H1 (cell line): ENCODE measurements at regions not wholly inside any gene's neighbourhood (a gene's known extent, or its start where the extent isn't known, plus 50 kb on each side); places are given as distances from the start of the nearest gene placed in this dataset.

ENCODE experiments used
- CTCF ChIA-PET: fragments of 300-600 bp; sonication (Branson Sonifier 250); formaldehyde crosslinking; loops from one replicate; lab custom pipeline; 2021; ENCODE audit not compliant: partially characterized antibody; lab: Charles Lee
- POLR2A ChIA-PET: fragments of 300-600 bp; sonication (Branson Sonifier 250); formaldehyde crosslinking; loops from one replicate; lab custom pipeline; 2021; ENCODE audit warnings: inconsistent platforms; ENCODE audit not compliant: partially characterized antibody; lab: Charles Lee
- DNase-seq, 2 experiments: peaks; one replicate each; pipeline versions ENCODE4 v3.0.0 to v3.0.0-alpha.2; 2010 to 2022; ENCODE audit warnings: low spot score in 2 of 2, low read depth in 1 of 2, mixed read lengths in 1 of 2
- FAIRE-seq: peaks from 2 replicates; lab custom pipeline; 2011; peaks lifted over from hg19 to GRCh38; lab: Jason Lieb, UNC
- H2AFZ ChIP-seq: 2 replicates; pipeline ENCODE4 v1.8.1; 2012; ENCODE audit warnings: low read length, inconsistent platforms
- H2AK5ac ChIP-seq: 2 replicates; pipeline ENCODE4 v1.6.1; 2013; ENCODE audit warnings: low read depth, low read length
- H2BK120ac ChIP-seq: replicated peaks from 2 replicates; pipeline ENCODE3; 2013; ENCODE audit warnings: low read depth, low read length, inconsistent platforms
- H2BK12ac ChIP-seq: 2 replicates; pipeline ENCODE4 v1.6.1; 2013; ENCODE audit warnings: low read depth, low read length
- H2BK15ac ChIP-seq: 2 replicates; pipeline ENCODE4 v1.6.1; 2013; ENCODE audit warnings: low read length
- H2BK20ac ChIP-seq: 2 replicates; pipeline ENCODE4 v1.6.1; 2013; ENCODE audit warnings: low read length
- H2BK5ac ChIP-seq: 2 replicates; pipeline ENCODE4 v1.6.1; 2013; ENCODE audit warnings: low read depth, low read length
- H3K14ac ChIP-seq: 2 replicates; pipeline ENCODE4 v1.6.1; 2013; ENCODE audit warnings: inconsistent platforms; ENCODE audit not compliant: insufficient read length
- H3K18ac ChIP-seq: 2 replicates; pipeline ENCODE4 v1.6.1; 2013; ENCODE audit warnings: low read length; ENCODE audit errors: extremely low read depth
- H3K23ac ChIP-seq: 2 replicates; pipeline ENCODE4 v1.6.1; 2013; ENCODE audit warnings: inconsistent platforms; ENCODE audit not compliant: insufficient read length
- H3K23me2 ChIP-seq: 2 replicates; pipeline ENCODE4 v1.6.1; 2013; ENCODE audit warnings: low read depth, low read length
- H3K27ac ChIP-seq: 2 replicates; pipeline ENCODE4 v1.6.1; 2011; ENCODE audit warnings: low read depth, low read length, inconsistent platforms
- H3K27me3 ChIP-seq, 4 experiments: replicated peaks in 1 of 4; 1 replicate in 1 of 4; 2 replicates in 3 of 4; pipeline versions ENCODE4 v1.6.1 to v1.8.1; 2011 to 2013; ENCODE audit warnings: low read length in 3 of 4, mild to moderate bottlenecking in 3 of 4, inconsistent platforms in 2 of 4, mixed read lengths in 2 of 4, moderate library complexity in 1 of 4; ENCODE audit not compliant: control insufficient read depth in 3 of 4, insufficient read depth in 3 of 4; ENCODE audit errors: extremely low read depth in 1 of 4
- H3K36me3 ChIP-seq, 4 experiments: 2 replicates each; pipeline versions ENCODE4 v1.6.1 to v1.8.1; 2011 to 2013; ENCODE audit warnings: mild to moderate bottlenecking in 4 of 4, low read length in 3 of 4, moderate library complexity in 2 of 4, control low read depth in 1 of 4, inconsistent platforms in 1 of 4; ENCODE audit not compliant: insufficient read depth in 4 of 4, control insufficient read depth in 2 of 4
- H3K4ac ChIP-seq: replicated peaks from 2 replicates; pipeline ENCODE3; 2013; ENCODE audit warnings: low read length, low read depth, mixed read lengths, inconsistent platforms; ENCODE audit not compliant: insufficient read length
- H3K4me1 ChIP-seq, 4 experiments: replicated peaks in 1 of 4; 1 replicate in 1 of 4; 2 replicates in 3 of 4; pipeline versions ENCODE4 v1.6.1 to v1.8.1; 2011 to 2013; ENCODE audit warnings: low read length in 3 of 4, inconsistent platforms in 2 of 4, mixed read lengths in 1 of 4; ENCODE audit not compliant: insufficient read depth in 4 of 4, control insufficient read depth in 3 of 4
- H3K4me2 ChIP-seq, 2 experiments: 2 replicates each; pipeline versions ENCODE4 v1.6.1 to v1.8.1; 2011 to 2013; ENCODE audit warnings: low read depth in 2 of 2, low read length in 2 of 2, control low read depth in 1 of 2, inconsistent platforms in 1 of 2, mild to moderate bottlenecking in 1 of 2; ENCODE audit not compliant: insufficient read depth in 1 of 2
- H3K4me3 ChIP-seq, 4 experiments: fragments of 200-600, 300-600 bp in 1 of 4; sonication (generic), shearing (Covaris generic), sonication (Bioruptor Twin) in 1 of 4; 2 replicates each; pipeline versions ENCODE4 v1.5.1 to v1.8.1; 2011 to 2016; ENCODE audit warnings: low read length in 4 of 4, low read depth in 3 of 4, control low read depth in 2 of 4, inconsistent platforms in 2 of 4, mild to moderate bottlenecking in 2 of 4, mixed read lengths in 1 of 4, moderate library complexity in 1 of 4; ENCODE audit not compliant: insufficient read depth in 2 of 4; ENCODE audit errors: extremely low read depth in 1 of 4
- H3K56ac ChIP-seq: replicated peaks from 2 replicates; pipeline ENCODE3; 2013; ENCODE audit warnings: low read depth, mild to moderate bottlenecking, mixed read lengths, low read length, inconsistent platforms; ENCODE audit not compliant: insufficient read length
- H3K79me1 ChIP-seq: 2 replicates; pipeline ENCODE4 v1.6.1; 2013; ENCODE audit warnings: low read depth, low read length, control low read depth
- H3K79me2 ChIP-seq, 2 experiments: 2 replicates each; pipeline versions ENCODE4 v1.6.1 to v1.8.1; 2012 to 2013; ENCODE audit warnings: low read length in 2 of 2, mild to moderate bottlenecking in 2 of 2, inconsistent platforms in 1 of 2; ENCODE audit not compliant: insufficient read depth in 2 of 2, control insufficient read depth in 1 of 2
- H3K9ac ChIP-seq, 4 experiments: replicated peaks in 1 of 4; 1 replicate in 1 of 4; 2 replicates in 3 of 4; pipeline versions ENCODE4 v1.6.1 to v1.8.1; 2011 to 2013; ENCODE audit warnings: low read depth in 3 of 4, low read length in 3 of 4, control low read depth in 2 of 4, mild to moderate bottlenecking in 2 of 4, moderate library complexity in 2 of 4, inconsistent platforms in 1 of 4; ENCODE audit errors: extremely low read depth in 1 of 4
- H3K9me3 ChIP-seq, 2 experiments: 2 replicates each; pipeline versions ENCODE4 v1.6.1 to v1.8.1; 2012 to 2013; ENCODE audit warnings: mild to moderate bottlenecking in 2 of 2, moderate library complexity in 2 of 2, control low read depth in 1 of 2, inconsistent platforms in 1 of 2, low read depth in 1 of 2, low read length in 1 of 2, mixed read lengths in 1 of 2; ENCODE audit not compliant: insufficient read depth in 2 of 2
- H4K20me1 ChIP-seq, 2 experiments: replicated peaks in 1 of 2; 2 replicates each; pipeline versions ENCODE3 to v1.8.1; 2011 to 2013; ENCODE audit warnings: inconsistent platforms in 2 of 2, low read length in 2 of 2, mild to moderate bottlenecking in 1 of 2; ENCODE audit not compliant: insufficient read depth in 2 of 2, control insufficient read depth in 1 of 2
- H4K5ac ChIP-seq: 2 replicates; pipeline ENCODE4 v1.6.1; 2013; ENCODE audit warnings: low read length, low read depth, mixed read lengths, inconsistent platforms; ENCODE audit not compliant: insufficient read length
- H4K8ac ChIP-seq: 2 replicates; pipeline ENCODE4 v1.8.0; 2013; ENCODE audit warnings: mild to moderate bottlenecking, moderate library complexity, low read length, inconsistent platforms; ENCODE audit not compliant: insufficient read depth; ENCODE audit errors: extremely low read depth
- H4K91ac ChIP-seq: replicated peaks from 2 replicates; pipeline ENCODE3; 2013; ENCODE audit warnings: low read length, mixed read lengths, inconsistent platforms; ENCODE audit not compliant: insufficient read length
- ASH2L ChIP-seq: fragments of 200-600, 300-600 bp; sonication (generic); IDR thresholded peaks from one replicate; pipeline ENCODE4 v1.7.1; 2017; ENCODE audit warnings: low read length
- CEBPB ChIP-seq: IDR thresholded peaks from 2 replicates; pipeline ENCODE4 v1.6.1; 2012; ENCODE audit warnings: low read depth, low read length
- CHD1 ChIP-seq: IDR thresholded peaks from 2 replicates; pipeline ENCODE4 v1.6.1; 2012; ENCODE audit warnings: low read depth, low read length, improper control_type of control experiment
- JUN ChIP-seq: IDR thresholded peaks from 2 replicates; pipeline ENCODE4 v1.6.1; 2011; ENCODE audit warnings: low read depth, mild to moderate bottlenecking, improper control_type of control experiment, low read length
- KDM4A ChIP-seq: IDR thresholded peaks from one replicate; pipeline ENCODE4 v1.7.1; 2012; ENCODE audit warnings: low read depth, mild to moderate bottlenecking, moderate library complexity, low read length, inconsistent platforms; ENCODE audit not compliant: severe bottlenecking
- MAFK ChIP-seq: IDR thresholded peaks from 2 replicates; pipeline ENCODE4 v1.6.1; 2012; ENCODE audit warnings: low read depth, mild to moderate bottlenecking, improper control_type of control experiment, low read length
- SAP30 ChIP-seq: fragments of 300-600 bp; sonication (generic); IDR thresholded peaks from 2 replicates; pipeline ENCODE4 v1.7.1; 2012; ENCODE audit warnings: low read length, moderate library complexity, mild to moderate bottlenecking, inconsistent platforms; ENCODE audit not compliant: insufficient read depth, insufficient replicate concordance
- TCF12 ChIP-seq: IDR thresholded peaks from 2 replicates; pipeline ENCODE4 v1.6.1; 2011; ENCODE audit warnings: low read depth, mild to moderate bottlenecking, low read length
- TEAD4 ChIP-seq: IDR thresholded peaks from 2 replicates; pipeline ENCODE4 v1.6.1; 2012; ENCODE audit warnings: low read depth, low read length, inconsistent platforms, mixed read lengths
- WGBS, 2 experiments: shearing (Covaris generic) in 1 of 2; methylation state at CpG; one replicate each; pipeline versions ENCODE4 v1.1.6 to v1.1.7; 2013 to 2015; ENCODE audit warnings: low lambda C conversion rate in 2 of 2, mixed read lengths in 2 of 2, inconsistent platforms in 1 of 2, low coverage in 1 of 2, missing lambda C conversion rate in 1 of 2; ENCODE audit not compliant: insufficient replicate concordance in 2 of 2, insufficient coverage in 1 of 2, insufficient read length in 1 of 2; ENCODE audit errors: extremely low coverage in 1 of 2, missing lambda C conversion rate in 1 of 2; 5-methylcytosine and 5-hydroxymethylcytosine counted together
- TF ChIP-seq, protein P1 (sequence below), 3 experiments: IDR thresholded peaks; 1 replicate in 2 of 3; 2 replicates in 1 of 3; pipeline versions ENCODE4 v1.5.1 to v1.6.1; 2011; ENCODE audit warnings: low read length in 3 of 3, mild to moderate bottlenecking in 3 of 3, inconsistent platforms in 2 of 3, low read depth in 1 of 3, moderate library complexity in 1 of 3; ENCODE audit not compliant: insufficient read depth in 1 of 3; ENCODE audit errors: control extremely low read depth in 1 of 3

DNA sequence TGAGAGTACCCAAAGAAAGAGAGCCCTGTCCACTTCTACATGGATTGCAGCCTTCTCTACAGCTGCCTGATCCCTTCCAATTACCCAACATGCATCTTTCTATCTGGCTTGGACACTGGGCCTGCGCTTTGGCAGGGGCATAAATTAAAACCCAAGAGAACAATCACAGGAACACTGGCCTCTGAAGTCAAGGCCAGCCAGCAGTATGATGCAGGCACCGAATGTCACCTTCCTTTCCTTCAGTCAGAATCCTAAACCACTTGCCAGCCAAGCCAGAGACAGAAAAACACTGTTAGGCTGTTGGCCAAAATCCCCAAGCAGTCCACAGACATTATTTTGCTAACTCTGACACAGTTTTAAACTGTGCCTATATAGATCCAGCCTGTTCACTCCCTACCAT, 113.7 kb downstream of the DUSP6 start:
- no peaks in the 10 kb centered on the region for H3K79me2 ChIP-seq

More for the DNA sequence above, 113.7 kb downstream of the DUSP6 start:
- Histone ChIP-seq H2BK20ac (no peak overlapping the region), H3K9ac (no peak overlapping the region), H3K4ac (no peak overlapping the region), H3K4me2 (no peak overlapping the region), H3K27me3 (peaks cover 0 to 2% (median 0%) of the 10 kb centered on the region in 4 experiments; a peak in 1 of 7 replicates), H2BK5ac (no peak overlapping the region), H2BK12ac (no peak overlapping the region), H3K23ac (no peak overlapping the region), H3K56ac (no peak overlapping the region), H3K23me2 (no peaks in the 10 kb centered on the region), H4K20me1 (no peaks in the 10 kb centered on the region), H3K9me3 (no peaks in the 10 kb centered on the region), H4K5ac (no peak overlapping the region), H3K36me3 (no peaks in the 10 kb centered on the region), H3K4me3 (no peak overlapping the region), H4K8ac (no peak overlapping the region), H3K79me1 (no peaks in the 10 kb centered on the region), H2BK120ac (no peak overlapping the region), H3K27ac (no peak overlapping the region), H3K14ac (no peak overlapping the region), H2AFZ (no peak overlapping the region), H2BK15ac (no peak overlapping the region), H3K4me1 (peaks cover 0 to 2% (median 0%) of the 10 kb centered on the region in 4 experiments; a peak in 1 of 7 replicates), H2AK5ac (no peak overlapping the region), H4K91ac (no peak overlapping the region), H3K18ac (no peak overlapping the region)
- TF ChIP-seq KDM4A: no peak
- TF ChIP-seq, protein P1, sequence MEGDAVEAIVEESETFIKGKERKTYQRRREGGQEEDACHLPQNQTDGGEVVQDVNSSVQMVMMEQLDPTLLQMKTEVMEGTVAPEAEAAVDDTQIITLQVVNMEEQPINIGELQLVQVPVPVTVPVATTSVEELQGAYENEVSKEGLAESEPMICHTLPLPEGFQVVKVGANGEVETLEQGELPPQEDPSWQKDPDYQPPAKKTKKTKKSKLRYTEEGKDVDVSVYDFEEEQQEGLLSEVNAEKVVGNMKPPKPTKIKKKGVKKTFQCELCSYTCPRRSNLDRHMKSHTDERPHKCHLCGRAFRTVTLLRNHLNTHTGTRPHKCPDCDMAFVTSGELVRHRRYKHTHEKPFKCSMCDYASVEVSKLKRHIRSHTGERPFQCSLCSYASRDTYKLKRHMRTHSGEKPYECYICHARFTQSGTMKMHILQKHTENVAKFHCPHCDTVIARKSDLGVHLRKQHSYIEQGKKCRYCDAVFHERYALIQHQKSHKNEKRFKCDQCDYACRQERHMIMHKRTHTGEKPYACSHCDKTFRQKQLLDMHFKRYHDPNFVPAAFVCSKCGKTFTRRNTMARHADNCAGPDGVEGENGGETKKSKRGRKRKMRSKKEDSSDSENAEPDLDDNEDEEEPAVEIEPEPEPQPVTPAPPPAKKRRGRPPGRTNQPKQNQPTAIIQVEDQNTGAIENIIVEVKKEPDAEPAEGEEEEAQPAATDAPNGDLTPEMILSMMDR (IDR thresholded peaks at IDR 0.05; ENCODE audit: control extremely low read depth in 1 of 3, insufficient read depth in 1 of 3, low read depth in 1 of 3, low read length in 3 of 3): no peak
- no peak for TF ChIP-seq CEBPB
- no peak for TF ChIP-seq TEAD4
- TF ChIP-seq MAFK: no peak
- no peak for TF ChIP-seq TCF12
- no peak for TF ChIP-seq SAP30
- no peak for TF ChIP-seq CHD1
- TF ChIP-seq JUN: no peak
- no peak for TF ChIP-seq ASH2L
- DNase-seq: no peak
- WGBS, 2 experiments: 94% methylated on average over 1 of the region's 2 CpGs; no CpG with 5 or more reads in 1 of the 2 experiments
- FAIRE-seq: no peak
- CTCF ChIA-PET: no interaction called here
- POLR2A ChIA-PET: no interaction called here
